ENCODE measurements at regions not wholly inside any gene's neighbourhood (a gene's known extent, or its start where the extent isn't known, plus 50 kb on each side); places are given as distances from the start of the nearest gene placed in this dataset.

DNA sequence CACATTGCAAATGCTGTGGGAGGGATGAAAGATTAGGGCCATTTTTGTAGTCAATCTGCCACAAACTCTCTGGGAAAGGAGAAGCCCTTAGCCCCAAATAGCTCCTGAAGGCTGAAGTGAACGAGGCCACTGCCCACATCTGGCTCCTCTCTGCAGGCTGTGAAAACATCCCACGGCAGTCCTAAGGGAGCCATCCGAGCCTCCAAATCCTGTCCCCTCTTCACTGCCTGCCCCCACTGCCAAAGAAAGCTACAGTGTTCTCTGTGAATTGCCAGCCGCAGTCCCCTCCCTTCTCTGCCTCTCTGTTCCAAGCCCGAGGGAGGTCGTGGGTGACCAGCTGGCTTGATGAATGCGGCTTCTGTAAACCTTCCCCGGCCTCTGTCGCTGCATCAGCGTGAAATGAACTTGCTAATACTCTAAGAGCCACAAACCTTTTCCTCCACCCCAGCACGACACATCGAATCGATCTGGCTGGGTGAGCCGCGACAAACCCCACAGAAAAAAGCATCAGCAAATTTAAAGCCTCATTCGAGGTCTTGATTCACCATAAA, 180.7 kb upstream of the NRXN3 start:
- Histone ChIP-seq H3K27me3 (no peaks in the 10 kb centered on the region), H3K9me3 (no peaks in the 10 kb centered on the region), H3K4me1 (peaks cover 0 to 20% (median 0%) of the 10 kb centered on the region in 9 donors), H3K36me3 (no peaks in the 10 kb centered on the region), H3K27ac (peak overlapping the region in 8 of 10 donors; percentile 20 to 78 (median 72)), H3K4me3 (no peak overlapping the region)
- intact Hi-C loops (cut with DNase I) = loop anchor here in 2 of 10 donors (10.0 kb wide), 1 partner anchor 125 kb away; no protein-coding TSS in a partner anchor
- WGBS, 2 donors = 49 to 62% methylated on average over 16 of the region's 16 CpGs
- ATAC-seq (peak; percentile 57 to 82 (median 68)), DNase-seq (peak; percentile 30 to 51)
- TF ChIP-seq, protein P1, sequence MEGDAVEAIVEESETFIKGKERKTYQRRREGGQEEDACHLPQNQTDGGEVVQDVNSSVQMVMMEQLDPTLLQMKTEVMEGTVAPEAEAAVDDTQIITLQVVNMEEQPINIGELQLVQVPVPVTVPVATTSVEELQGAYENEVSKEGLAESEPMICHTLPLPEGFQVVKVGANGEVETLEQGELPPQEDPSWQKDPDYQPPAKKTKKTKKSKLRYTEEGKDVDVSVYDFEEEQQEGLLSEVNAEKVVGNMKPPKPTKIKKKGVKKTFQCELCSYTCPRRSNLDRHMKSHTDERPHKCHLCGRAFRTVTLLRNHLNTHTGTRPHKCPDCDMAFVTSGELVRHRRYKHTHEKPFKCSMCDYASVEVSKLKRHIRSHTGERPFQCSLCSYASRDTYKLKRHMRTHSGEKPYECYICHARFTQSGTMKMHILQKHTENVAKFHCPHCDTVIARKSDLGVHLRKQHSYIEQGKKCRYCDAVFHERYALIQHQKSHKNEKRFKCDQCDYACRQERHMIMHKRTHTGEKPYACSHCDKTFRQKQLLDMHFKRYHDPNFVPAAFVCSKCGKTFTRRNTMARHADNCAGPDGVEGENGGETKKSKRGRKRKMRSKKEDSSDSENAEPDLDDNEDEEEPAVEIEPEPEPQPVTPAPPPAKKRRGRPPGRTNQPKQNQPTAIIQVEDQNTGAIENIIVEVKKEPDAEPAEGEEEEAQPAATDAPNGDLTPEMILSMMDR (IDR thresholded peaks at IDR 0.05) = no peak

DNA sequence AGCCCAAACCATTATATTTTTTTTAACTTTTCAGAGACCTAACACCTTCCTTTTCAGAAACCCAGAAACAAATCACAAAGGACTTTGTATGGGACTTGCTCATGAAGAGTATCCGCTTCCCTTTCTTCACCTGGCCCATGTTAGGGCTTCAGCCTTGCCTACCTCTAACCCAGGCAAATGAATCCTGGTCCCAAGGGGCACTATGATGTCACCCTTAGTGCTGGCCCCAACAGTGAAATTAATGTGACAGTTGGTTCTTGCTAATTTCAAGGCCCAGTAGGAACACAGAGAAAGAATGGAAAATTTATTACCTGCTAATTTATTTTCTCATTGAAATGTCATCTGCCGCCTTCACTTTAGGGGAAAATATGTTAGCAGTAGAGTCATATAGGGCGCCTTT, 179.8 kb upstream of the NRXN3 start:
- WGBS, 2 donors = 89 to 96% methylated on average over 3 of the region's 3 CpGs
- H3K9me3 ChIP-seq = no peaks in the 10 kb centered on the region
- peak overlapping the region in 4 of 10 donors; percentile 55 to 78 (median 74) for H3K27ac ChIP-seq
- no peaks in the 10 kb centered on the region for H3K36me3 ChIP-seq
- H3K27me3 ChIP-seq = no peaks in the 10 kb centered on the region
- ATAC-seq (no peak), DNase-seq (no peak)
- H3K4me1 ChIP-seq = peaks cover 0 to 15% (median 0%) of the 10 kb centered on the region in 9 donors
- TF ChIP-seq, protein P1 (IDR thresholded peaks at IDR 0.05) = no peak
- intact Hi-C loops (cut with DNase I) = no loop called here
- no peak overlapping the region for H3K4me3 ChIP-seq

DNA sequence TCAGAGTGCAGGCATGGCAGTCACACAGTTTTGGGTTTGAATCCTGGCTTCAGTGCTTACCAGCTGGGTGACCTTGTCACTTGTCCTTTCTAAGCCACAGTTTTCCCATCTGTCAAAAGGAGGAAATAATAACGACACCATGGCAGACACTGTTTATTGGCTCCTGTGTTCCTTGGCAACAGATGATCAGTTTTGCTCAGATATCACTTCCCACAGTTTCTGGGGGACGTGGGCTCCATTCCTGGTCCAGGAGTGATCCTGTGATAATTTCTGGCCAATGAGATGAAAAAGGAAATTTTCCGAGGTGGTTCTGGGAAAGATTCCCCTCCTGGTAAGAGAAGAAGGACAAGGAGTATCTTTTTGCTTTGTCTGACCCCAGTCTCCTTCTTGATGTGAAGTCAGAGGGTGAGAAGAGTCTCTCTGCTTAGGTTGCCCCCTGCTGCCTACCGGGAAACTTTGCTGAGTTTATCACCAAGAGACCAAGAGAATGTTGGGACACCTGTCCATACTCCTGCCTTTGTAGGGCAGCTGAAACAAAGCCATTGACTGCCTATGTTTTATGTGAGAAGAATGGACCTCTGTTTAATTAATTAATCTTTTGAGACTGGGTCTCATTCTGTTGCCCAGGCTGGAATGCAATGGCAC, 178.9 kb upstream of the NRXN3 start:
- peaks cover 0 to 10% (median 0%) of the 10 kb centered on the region in 9 donors for H3K4me1 ChIP-seq
- 48 to 55% methylated on average over 4 of the region's 4 CpGs for WGBS, 2 donors
- no peak overlapping the region for H3K4me3 ChIP-seq
- TF ChIP-seq, protein P1 (IDR thresholded peaks at IDR 0.05) = peak in 3 of 9 donors; percentile 17 to 23 (median 22)
- DNase-seq = no peak
- H3K9me3 ChIP-seq = no peaks in the 10 kb centered on the region
- H3K27me3 ChIP-seq = no peaks in the 10 kb centered on the region
- no peaks in the 10 kb centered on the region for H3K36me3 ChIP-seq
- H3K27ac ChIP-seq = peak overlapping the region in 1 of 10 donors; percentile 26
- intact Hi-C loops (cut with DNase I) = no loop called here
- ATAC-seq = no peak

DNA sequence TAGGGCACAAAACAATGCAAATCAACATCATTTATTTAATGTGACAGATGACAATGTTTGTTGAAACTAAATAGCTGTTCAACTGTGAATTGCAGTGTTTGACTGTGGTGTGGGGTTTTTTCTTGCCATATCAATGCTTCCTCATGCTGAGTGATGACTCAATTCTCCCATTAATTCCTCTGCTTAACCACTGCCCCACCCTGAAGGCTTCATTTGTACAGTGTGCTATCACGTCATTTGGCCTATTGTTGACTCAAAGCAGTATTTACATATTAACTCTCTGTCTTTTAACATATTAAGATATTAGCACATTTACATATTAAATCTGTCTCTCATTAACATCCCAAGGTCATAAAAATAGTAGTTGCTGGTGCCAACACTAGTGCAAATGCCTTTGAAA, 164.8 kb upstream of the NRXN3 start:
- TF ChIP-seq, protein P1 (IDR thresholded peaks at IDR 0.05) = no peak
- intact Hi-C loops (cut with DNase I) = no loop called here
- WGBS, 2 donors = 54 to 69% methylated on average over 1 of the region's 1 CpG
- DNase-seq = no peak
- peak in 1 of 8 donors; percentile 53 for ATAC-seq
- H3K36me3 ChIP-seq = no peaks in the 10 kb centered on the region
- H3K27me3 ChIP-seq = no peaks in the 10 kb centered on the region
- no peaks in the 10 kb centered on the region for H3K4me1 ChIP-seq
- H3K4me3 ChIP-seq = no peak overlapping the region
- H3K9me3 ChIP-seq = peaks cover 0 to 39% (median 11%) of the 10 kb centered on the region in 11 donors
- no peak overlapping the region for H3K27ac ChIP-seq
